Thymus (tissue), 11 donors: ENCODE measurements at regions not wholly inside any gene's neighbourhood (a gene's known extent, or its start where the extent isn't known, plus 50 kb on each side); places are given as distances from the start of the nearest gene placed in this dataset.

Experiments
- DNase-seq, 9 donors: peaks; one replicate each; pipeline ENCODE4 v3.0.0-alpha.2; 2013; ENCODE audit warnings: low spot score in 9 of 9, low read depth in 6 of 9, missing footprints in 1 of 9
- H3K27ac ChIP-seq, 2 donors: one replicate each; pipeline ENCODE4 v1.5.1; 2013; ENCODE audit warnings: control low read depth in 1 of 2, low read depth in 1 of 2, low read length in 1 of 2, mild to moderate bottlenecking in 1 of 2, moderate library complexity in 1 of 2
- H3K27me3 ChIP-seq, 2 donors: one replicate each; pipeline ENCODE4 v1.5.1; 2013; ENCODE audit warnings: low read length in 1 of 2; ENCODE audit not compliant: control insufficient read depth in 2 of 2, insufficient read depth in 1 of 2
- H3K36me3 ChIP-seq, 2 donors: one replicate each; pipeline ENCODE4 v1.5.1; 2013; ENCODE audit warnings: low read length in 1 of 2, mild to moderate bottlenecking in 1 of 2, moderate library complexity in 1 of 2; ENCODE audit not compliant: control insufficient read depth in 2 of 2, insufficient read depth in 2 of 2
- H3K4me1 ChIP-seq, 2 donors: one replicate each; pipeline ENCODE4 v1.5.1; 2013; ENCODE audit warnings: low read length in 2 of 2; ENCODE audit not compliant: control insufficient read depth in 2 of 2, insufficient read depth in 2 of 2
- H3K4me3 ChIP-seq, 2 donors: one replicate each; pipeline ENCODE4 v1.5.1; 2013; ENCODE audit warnings: low read length in 2 of 2, control low read depth in 1 of 2, mild to moderate bottlenecking in 1 of 2
- H3K9me3 ChIP-seq, 2 donors: one replicate each; pipeline ENCODE4 v1.5.1; 2013; ENCODE audit warnings: low read length in 1 of 2, mild to moderate bottlenecking in 1 of 2; ENCODE audit not compliant: control insufficient read depth in 2 of 2, insufficient read depth in 1 of 2
- WGBS: extraction: QIAGEN DNeasy Blood & Tissue Kit; methylation state at CpG from one replicate; pipeline ENCODE4 v1.1.7; 2013; 5-methylcytosine and 5-hydroxymethylcytosine counted together
- donor health status: healthy.

DNA sequence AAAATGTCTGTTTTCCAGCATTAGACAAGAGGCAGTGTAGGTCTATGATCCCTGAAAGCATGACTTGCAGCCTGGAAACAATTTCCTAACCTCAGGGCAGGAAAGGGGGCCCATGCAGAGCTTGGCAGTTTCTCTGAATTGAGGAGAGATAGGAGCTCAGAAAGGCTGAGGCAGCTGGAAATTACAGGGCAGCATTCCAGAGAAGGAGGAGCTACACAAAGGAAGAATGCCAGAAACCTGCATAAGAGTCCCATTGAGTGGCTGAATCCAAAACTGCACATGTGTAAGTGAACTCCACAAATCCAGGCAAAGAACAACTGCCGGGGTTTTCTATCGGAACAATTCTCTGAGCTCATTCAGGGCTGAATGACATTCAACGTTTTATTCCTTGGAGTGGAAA is 346.8 kb downstream of the PIK3R1 start:
- H3K4me3 ChIP-seq, result no peak overlapping the region
- H3K36me3 ChIP-seq, result no peaks in the 10 kb centered on the region
- peaks cover 0 to 1% of the 10 kb centered on the region in 2 donors for H3K9me3 ChIP-seq
- H3K27me3 ChIP-seq, result no peaks in the 10 kb centered on the region
- H3K4me1 ChIP-seq, result peaks cover 0 to 4% of the 10 kb centered on the region in 2 donors
- H3K27ac ChIP-seq, result no peak overlapping the region
- DNase-seq, result peak in 1 of 9 donors; percentile 28
- 96% methylated on average over 3 of the region's 3 CpGs for WGBS

DNA sequence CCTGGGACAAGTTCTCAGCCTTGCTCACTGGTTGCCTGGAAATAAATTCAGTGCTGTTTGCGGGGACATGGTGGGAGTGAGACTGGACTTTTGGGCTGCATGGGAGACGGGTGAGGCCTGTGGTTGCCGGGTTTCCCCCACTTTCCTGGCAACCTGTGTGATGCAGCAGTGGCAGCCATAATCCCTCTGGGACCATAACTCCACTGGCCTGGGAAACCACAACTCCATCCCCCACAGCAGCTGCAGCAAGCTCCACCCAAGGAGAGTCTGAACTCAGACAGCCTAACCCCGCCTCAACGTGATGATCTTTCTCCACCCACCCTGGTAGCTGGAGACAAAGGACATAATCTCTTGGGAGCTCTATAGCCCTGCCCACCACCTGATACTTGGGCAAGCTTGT is 349.9 kb downstream of the PIK3R1 start:
- 91% methylated on average over 5 of the region's 5 CpGs for WGBS
- Histone ChIP-seq H3K27me3 (no peaks in the 10 kb centered on the region), H3K4me3 (no peak overlapping the region), H3K9me3 (no peaks in the 10 kb centered on the region), H3K4me1 (peaks cover 0 to 4% of the 10 kb centered on the region in 2 donors), H3K27ac (no peak overlapping the region), H3K36me3 (no peaks in the 10 kb centered on the region)
- DNase-seq, result no peak

DNA sequence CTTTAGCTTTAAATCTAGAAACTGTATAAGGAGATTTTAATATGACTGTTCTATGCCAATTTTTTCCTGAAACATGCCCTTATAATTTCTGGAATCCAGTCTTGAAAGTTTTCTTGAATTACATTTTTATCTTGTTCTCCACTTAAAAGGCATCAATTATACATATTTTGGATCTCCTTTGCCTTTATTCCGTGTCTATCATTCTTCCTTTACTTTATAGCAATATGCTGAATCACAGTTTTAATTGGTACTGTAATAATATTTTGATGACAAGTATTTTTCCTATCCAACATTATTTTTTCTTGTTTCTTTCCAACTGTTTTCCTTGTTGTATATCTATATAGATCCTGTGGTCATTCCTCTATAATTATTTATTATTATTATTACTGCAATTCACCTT is 361.2 kb downstream of the PIK3R1 start:
- WGBS, result 96% methylated on average over 1 of the region's 1 CpG

DNA sequence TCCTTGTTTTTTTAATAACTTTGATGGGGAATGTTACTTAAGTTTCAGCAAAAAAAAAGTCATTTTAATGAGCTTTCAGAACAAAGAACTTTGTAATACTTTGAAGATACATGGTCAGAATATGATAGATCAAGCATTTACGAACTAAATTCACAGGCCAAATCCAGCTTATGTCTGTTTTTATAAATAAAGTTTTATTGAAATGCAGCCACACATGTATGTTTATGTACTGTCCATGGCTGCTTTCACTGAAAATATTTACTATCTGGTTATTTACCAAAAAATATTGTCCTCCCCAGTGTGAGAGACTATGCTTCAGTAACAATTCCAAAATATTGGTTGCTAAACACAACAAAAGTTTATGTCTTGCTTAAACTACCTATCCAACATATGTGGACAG is 366.7 kb downstream of the PIK3R1 start:
- Histone ChIP-seq H3K36me3 (no peaks in the 10 kb centered on the region), H3K27me3 (no peaks in the 10 kb centered on the region), H3K27ac (no peak overlapping the region), H3K9me3 (no peaks in the 10 kb centered on the region), H3K4me1 (no peaks in the 10 kb centered on the region), H3K4me3 (no peak overlapping the region)
- WGBS, result 51% methylated on average over 1 of the region's 1 CpG
- DNase-seq, result no peak

More for the DNA sequence above, 361.2 kb downstream of the PIK3R1 start:
- Histone ChIP-seq H3K27ac (no peak overlapping the region), H3K36me3 (no peaks in the 10 kb centered on the region), H3K27me3 (no peaks in the 10 kb centered on the region), H3K9me3 (no peaks in the 10 kb centered on the region), H3K4me3 (no peak overlapping the region), H3K4me1 (no peaks in the 10 kb centered on the region)
- DNase-seq, result no peak

DNA sequence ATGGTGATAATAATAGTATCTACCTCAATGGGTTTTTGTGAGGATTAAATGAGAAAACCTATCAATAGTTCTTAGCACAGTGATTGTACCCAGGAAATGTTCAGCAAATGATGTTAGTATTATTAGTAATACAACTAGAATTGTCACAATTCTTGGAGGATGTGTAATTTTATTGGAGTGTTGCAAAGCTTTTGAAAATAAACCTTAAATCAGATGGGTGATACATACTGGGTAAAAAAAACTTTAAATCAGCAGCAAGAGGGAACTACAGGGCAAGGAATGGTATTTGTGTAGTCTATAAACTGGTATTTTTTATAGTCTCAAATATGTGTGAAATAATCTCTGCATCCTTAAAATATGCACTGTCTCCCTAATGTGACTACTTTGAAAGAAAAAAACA is 371.6 kb downstream of the PIK3R1 start:
- no peaks in the 10 kb centered on the region for H3K27me3 ChIP-seq

DNA sequence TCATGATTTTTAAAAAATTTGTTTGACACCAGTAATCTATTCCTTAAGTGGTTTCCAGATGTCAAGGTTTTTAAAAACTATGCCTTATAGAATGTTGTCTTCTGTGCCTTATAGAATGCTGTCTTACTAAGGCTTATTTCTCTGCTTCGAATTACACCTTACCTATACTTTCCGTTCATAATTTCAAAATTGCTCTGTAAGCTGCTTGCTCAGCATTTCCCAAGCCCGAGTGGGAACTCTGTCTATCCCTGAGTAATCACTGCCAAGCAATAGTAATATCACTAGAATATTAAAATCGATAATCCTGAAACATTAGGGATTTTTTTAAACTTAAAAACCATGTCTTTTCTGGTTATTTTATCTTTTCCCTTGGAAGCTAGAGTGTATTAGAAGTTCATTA is 376.3 kb downstream of the PIK3R1 start:
- Histone ChIP-seq H3K27me3 (no peaks in the 10 kb centered on the region), H3K9me3 (peaks cover 0 to 1% of the 10 kb centered on the region in 2 donors), H3K27ac (no peak overlapping the region), H3K4me3 (no peak overlapping the region), H3K4me1 (no peaks in the 10 kb centered on the region), H3K36me3 (no peaks in the 10 kb centered on the region)
- WGBS, result 96% methylated on average over 4 of the region's 4 CpGs
- no peak for DNase-seq

More for the DNA sequence above, 371.6 kb downstream of the PIK3R1 start:
- H3K36me3 ChIP-seq, result no peaks in the 10 kb centered on the region
- DNase-seq, result no peak
- no peaks in the 10 kb centered on the region for H3K9me3 ChIP-seq
- H3K4me1 ChIP-seq, result no peaks in the 10 kb centered on the region
- no peak overlapping the region for H3K27ac ChIP-seq
- no peak overlapping the region for H3K4me3 ChIP-seq

DNA sequence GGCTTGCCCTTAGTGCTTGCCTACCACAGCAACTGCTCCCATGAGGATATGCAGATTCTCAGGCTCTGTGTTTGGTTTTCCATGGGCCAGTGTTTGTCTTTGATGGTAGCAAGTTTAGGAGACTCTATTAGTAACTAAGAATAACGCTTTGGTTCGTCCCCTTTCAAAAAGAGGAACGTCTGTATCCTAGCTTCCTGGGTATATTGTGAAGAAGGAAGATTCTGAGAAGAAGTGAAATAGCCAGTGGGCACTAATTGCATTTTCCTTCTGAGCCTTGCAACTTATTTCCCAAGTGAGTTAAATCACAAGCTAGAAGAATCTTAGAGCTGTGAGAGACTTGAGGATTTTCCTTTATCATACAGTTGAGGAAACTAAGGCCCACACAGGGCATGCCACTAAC is 376.8 kb downstream of the PIK3R1 start:
- H3K4me3 ChIP-seq, result no peak overlapping the region
- no peaks in the 10 kb centered on the region for H3K4me1 ChIP-seq
- DNase-seq, result no peak
- peaks cover 0 to 1% of the 10 kb centered on the region in 2 donors for H3K9me3 ChIP-seq
- H3K27me3 ChIP-seq, result no peaks in the 10 kb centered on the region
- 55% methylated on average over 3 of the region's 3 CpGs for WGBS
- no peaks in the 10 kb centered on the region for H3K36me3 ChIP-seq
- H3K27ac ChIP-seq, result no peak overlapping the region

DNA sequence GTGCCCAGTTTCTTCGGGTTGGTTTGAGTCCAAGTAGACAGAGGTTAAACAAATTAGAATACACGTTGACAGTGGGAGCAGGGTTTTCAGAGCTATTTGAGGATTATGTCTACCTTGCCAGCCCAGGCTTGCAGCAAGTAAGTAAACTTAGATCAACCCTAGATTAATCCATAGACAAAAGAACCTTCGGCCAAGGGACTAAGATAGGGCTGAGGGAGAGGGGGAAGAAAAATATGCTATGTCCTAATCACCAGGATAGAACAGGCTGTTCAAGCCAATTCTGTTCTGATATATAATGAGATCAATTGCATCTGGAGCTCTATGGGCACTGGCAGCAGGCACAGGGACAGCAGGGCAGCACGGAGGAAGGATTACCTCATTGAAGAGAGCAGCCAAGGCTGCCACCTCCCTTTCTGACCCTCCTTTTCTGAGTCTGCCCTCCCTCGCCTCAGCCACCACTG is 377.7 kb downstream of the PIK3R1 start:
- Histone ChIP-seq H3K27me3 (no peaks in the 10 kb centered on the region), H3K4me3 (no peak overlapping the region), H3K4me1 (no peaks in the 10 kb centered on the region), H3K9me3 (peaks cover 0 to 1% of the 10 kb centered on the region in 2 donors), H3K27ac (no peak overlapping the region), H3K36me3 (no peaks in the 10 kb centered on the region)
- 91% methylated on average over 5 of the region's 5 CpGs for WGBS
- DNase-seq, result no peak

DNA sequence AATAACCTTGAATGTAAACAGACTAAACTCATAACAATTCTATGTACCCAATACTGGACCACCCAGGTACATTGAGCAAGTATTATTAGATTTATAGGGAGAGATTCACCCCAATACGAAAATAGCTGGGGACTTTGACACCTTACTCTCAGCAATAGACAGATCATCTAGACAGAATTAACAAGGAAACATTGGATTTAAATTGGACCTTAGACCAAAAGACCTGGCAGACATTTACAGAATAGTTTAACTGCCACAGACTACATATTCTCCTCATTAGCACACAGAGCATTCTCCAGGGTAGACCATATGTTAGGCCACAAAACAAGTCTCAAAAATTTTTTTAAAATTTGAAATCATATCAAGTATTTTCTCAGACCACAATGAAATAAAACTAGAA is 397.4 kb downstream of the PIK3R1 start:
- peaks cover 0 to 13% of the 10 kb centered on the region in 2 donors for H3K9me3 ChIP-seq
- no peaks in the 10 kb centered on the region for H3K4me1 ChIP-seq
- 96% methylated on average over 1 of the region's 1 CpG for WGBS
- no peaks in the 10 kb centered on the region for H3K36me3 ChIP-seq
- H3K27me3 ChIP-seq, result no peaks in the 10 kb centered on the region
- H3K4me3 ChIP-seq, result no peak overlapping the region
- no peak overlapping the region for H3K27ac ChIP-seq
- DNase-seq, result no peak

DNA sequence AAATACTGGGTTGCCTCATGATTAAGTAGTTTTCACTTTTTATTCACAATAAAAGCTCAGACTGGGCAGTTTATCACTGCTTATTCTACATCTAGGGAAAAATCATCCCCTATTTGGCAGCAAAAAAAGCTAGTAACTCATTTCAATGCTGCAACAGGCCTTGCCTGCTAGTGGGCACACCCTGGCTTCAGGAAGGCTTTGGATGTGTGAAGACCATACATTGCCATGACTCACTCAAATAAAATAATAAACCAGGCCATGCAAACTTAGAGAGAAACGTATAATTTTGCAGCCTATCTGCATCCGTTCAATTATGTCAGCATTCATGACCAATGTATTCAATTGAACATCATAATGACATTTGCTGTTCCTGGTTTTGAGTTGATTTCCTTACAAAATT is 402.9 kb downstream of the PIK3R1 start:
- Histone ChIP-seq H3K27ac (no peak overlapping the region), H3K4me3 (no peak overlapping the region), H3K36me3 (no peaks in the 10 kb centered on the region), H3K27me3 (no peaks in the 10 kb centered on the region), H3K9me3 (no peaks in the 10 kb centered on the region), H3K4me1 (no peaks in the 10 kb centered on the region)
- no peak for DNase-seq
- WGBS, result 98% methylated on average over 2 of the region's 2 CpGs
